Erythroblast (primary cell): ENCODE measurements at regions not wholly inside any gene's neighbourhood (a gene's known extent, or its start where the extent isn't known, plus 50 kb on each side); places are given as distances from the start of the nearest gene placed in this dataset.

Experiments used
- GATA1 ChIP-seq: IDR thresholded peaks from 2 replicates; pipeline ENCODE4 v1.6.1; 2011; ENCODE audit warnings: low read depth, mild to moderate bottlenecking, control low read depth, low read length, moderate library complexity
- POLR2A ChIP-seq: IDR thresholded peaks from 2 replicates; pipeline ENCODE4 v1.6.1; 2011; ENCODE audit warnings: mild to moderate bottlenecking, low read length

DNA sequence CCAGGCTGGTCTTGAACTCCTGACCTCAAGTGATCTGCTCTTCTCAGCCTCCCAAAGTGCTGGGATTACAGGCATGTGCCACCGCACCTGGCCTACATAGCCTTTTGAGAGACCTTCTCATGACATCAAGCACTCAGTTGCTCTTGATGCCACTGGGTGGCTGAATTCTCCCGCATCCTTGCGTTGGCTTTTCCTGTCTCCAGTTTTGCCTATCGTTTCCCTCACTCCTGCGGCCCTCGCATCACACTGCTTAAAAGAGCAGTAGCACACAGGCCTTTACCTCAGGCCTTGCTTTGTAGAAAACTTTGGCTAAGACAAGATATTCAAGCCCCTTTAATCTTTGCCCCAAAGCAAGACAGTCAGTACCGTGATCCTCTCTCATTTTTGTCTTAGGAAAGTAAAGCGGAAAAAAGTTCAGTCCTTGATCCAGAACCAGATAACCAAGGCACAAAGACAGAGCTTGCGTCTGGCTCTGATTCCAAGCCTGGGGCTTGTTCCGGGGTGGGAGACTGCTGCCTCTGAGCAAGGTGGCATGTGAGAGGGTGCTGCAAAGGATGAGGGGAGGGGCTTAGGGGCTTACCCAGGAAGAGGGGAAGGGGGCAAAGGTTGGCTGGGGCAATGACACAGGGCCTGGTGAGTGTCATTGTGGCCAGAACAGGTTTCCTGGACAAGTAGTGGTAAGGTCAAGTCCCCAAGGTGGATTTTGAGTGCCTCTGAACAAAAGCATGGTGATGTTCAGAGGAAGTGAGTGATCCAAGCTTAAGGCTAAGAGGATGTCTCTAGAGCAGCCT lies 175.0 kb upstream of the TLE3 start:
- TF ChIP-seq POLR2A, result no peak
- no peak for TF ChIP-seq GATA1
